SK-N-SH (cell line): ENCODE measurements at regions not wholly inside any gene's neighbourhood (a gene's known extent, or its start where the extent isn't known, plus 50 kb on each side); places are given as distances from the start of the nearest gene placed in this dataset.

ENCODE experiments used
- CTCF ChIA-PET: fragments of 300-600, 350-600 bp; formaldehyde crosslinking; extraction: SDS; loops from one replicate; lab custom pipeline; 2021; lab: Yijun Ruan, JAX
- POLR2A ChIA-PET: fragments of 350-600 bp; sonication (Branson Sonifier 250); formaldehyde crosslinking; extraction: SDS; loops from one replicate; lab custom pipeline; 2020; ENCODE audit warnings: antibody characterized with exemption, inconsistent platforms; lab: Yijun Ruan, JAX
- DNase-seq: peaks from one replicate; pipeline ENCODE4 v3.0.0; 2012
- H2AFZ ChIP-seq: fragments of 200-600 bp; sonication (generic); 2 replicates; pipeline ENCODE4 v1.8.1; 2016; ENCODE audit warnings: antibody characterized with exemption, mild to moderate bottlenecking, low read depth
- H3F3A ChIP-seq: fragments of 200-600 bp; sonication (generic); replicated peaks from 2 replicates; pipeline ENCODE3; 2016; ENCODE audit warnings: antibody characterized with exemption, mild to moderate bottlenecking; ENCODE audit not compliant: insufficient read depth
- H3K27ac ChIP-seq, 2 experiments: fragments of 200-500 bp in 1 of 2; fragments of 200-600 bp in 1 of 2; sonication (Bioruptor generic) in 1 of 2; sonication (generic), shearing (Covaris generic) in 1 of 2; 2 replicates each; pipeline versions ENCODE4 v1.5.1 to v1.6.1; 2014 to 2016; ENCODE audit warnings: low read depth in 2 of 2, inconsistent platforms in 1 of 2, low read length in 1 of 2, mild to moderate bottlenecking in 1 of 2, mixed read lengths in 1 of 2
- H3K27me3 ChIP-seq: fragments of 200-600 bp; sonication (generic), shearing (Covaris generic); 2 replicates; pipeline ENCODE4 v1.6.1; 2016; ENCODE audit warnings: mixed run types; ENCODE audit not compliant: insufficient read depth
- H3K36me3 ChIP-seq, 2 experiments: fragments of 200-500 bp in 1 of 2; fragments of 200-600 bp in 1 of 2; sonication (Bioruptor generic) in 1 of 2; sonication (generic) in 1 of 2; replicated peaks in 1 of 2; 2 replicates each; pipeline versions ENCODE3 to v1.5.1; 2014 to 2016; ENCODE audit warnings: low read length in 1 of 2, mild to moderate bottlenecking in 1 of 2; ENCODE audit not compliant: insufficient read depth in 2 of 2, control insufficient read depth in 1 of 2
- H3K4me1 ChIP-seq, 2 experiments: fragments of 200-500 bp in 1 of 2; fragments of 200-600 bp in 1 of 2; sonication (Bioruptor generic) in 1 of 2; sonication (generic), shearing (Covaris generic) in 1 of 2; 2 replicates each; pipeline versions ENCODE4 v1.5.1 to v1.6.1; 2014 to 2016; ENCODE audit warnings: low read depth in 1 of 2, low read length in 1 of 2, mixed run types in 1 of 2; ENCODE audit not compliant: insufficient read depth in 2 of 2, control insufficient read depth in 1 of 2
- H3K4me2 ChIP-seq: fragments of 200-600 bp; sonication (generic), shearing (Covaris generic); 2 replicates; pipeline ENCODE4 v1.6.1; 2017; ENCODE audit warnings: mixed run types
- H3K4me3 ChIP-seq, 2 experiments: fragments of 200-500 bp in 1 of 2; fragments of 200-600 bp in 1 of 2; sonication (Bioruptor generic) in 1 of 2; sonication (generic), shearing (Covaris generic) in 1 of 2; 2 replicates each; pipeline versions ENCODE4 v1.5.1 to v1.8.1; 2014 to 2016; ENCODE audit warnings: low read depth in 2 of 2, inconsistent platforms in 1 of 2, low read length in 1 of 2, mild to moderate bottlenecking in 1 of 2, mixed read lengths in 1 of 2, moderate library complexity in 1 of 2
- H3K79me2 ChIP-seq: fragments of 200-600 bp; sonication (generic); 2 replicates; pipeline ENCODE4 v1.8.1; 2017; ENCODE audit warnings: mild to moderate bottlenecking; ENCODE audit not compliant: insufficient read depth
- H3K9ac ChIP-seq: fragments of 200-600 bp; sonication (generic); 2 replicates; pipeline ENCODE4 v1.6.1; 2017; ENCODE audit warnings: mixed run types
- H3K9me2 ChIP-seq: fragments of 200-600 bp; sonication (generic); 2 replicates; pipeline ENCODE4 v1.6.1; 2017; ENCODE audit warnings: mixed run types
- H3K9me3 ChIP-seq: fragments of 200-600 bp; sonication (generic); 2 replicates; pipeline ENCODE4 v1.6.1; 2017; ENCODE audit warnings: mixed run types, mild to moderate bottlenecking, moderate library complexity
- H4K20me1 ChIP-seq: fragments of 200-600 bp; sonication (generic); 2 replicates; pipeline ENCODE4 v1.6.1; 2017; ENCODE audit warnings: mild to moderate bottlenecking, mixed run types; ENCODE audit not compliant: insufficient read depth
- CTCF ChIP-seq: fragments of 200-600 bp; sonication (generic); IDR thresholded peaks from 2 replicates; pipeline ENCODE4 v1.6.1; 2017; ENCODE audit warnings: antibody characterized with exemption, mild to moderate bottlenecking, moderate library complexity
- FOSL2 ChIP-seq: IDR thresholded peaks from 2 replicates; pipeline ENCODE4 v1.4.0; 2012; ENCODE audit warnings: low read depth, mild to moderate bottlenecking, moderate library complexity, borderline replicate concordance
- FOXJ3 ChIP-seq: sonication (generic); formaldehyde crosslinking; IDR thresholded peaks from 2 replicates; pipeline ENCODE4 v1.5.1; 2020; ENCODE audit warnings: mild to moderate bottlenecking, missing genetic modification reagents
- FOXM1 ChIP-seq: IDR thresholded peaks from 2 replicates; pipeline ENCODE4 v1.4.0; 2012; ENCODE audit warnings: low read depth, mild to moderate bottlenecking
- GABPA ChIP-seq: IDR thresholded peaks from 2 replicates; pipeline ENCODE4 v1.4.0; 2012; ENCODE audit warnings: low read depth, mild to moderate bottlenecking
- JUND ChIP-seq: IDR thresholded peaks from 2 replicates; pipeline ENCODE4 v1.4.0; 2012
- MEF2A ChIP-seq: IDR thresholded peaks from 2 replicates; pipeline ENCODE4 v1.4.0; 2012; ENCODE audit warnings: low read depth, borderline replicate concordance
- NFIC ChIP-seq: IDR thresholded peaks from 2 replicates; pipeline ENCODE4 v1.4.0; 2012; ENCODE audit warnings: borderline replicate concordance
- PBX3 ChIP-seq: IDR thresholded peaks from 2 replicates; pipeline ENCODE4; 2012
- RAD21 ChIP-seq: IDR thresholded peaks from 2 replicates; pipeline ENCODE4 v1.6.1; 2012; ENCODE audit warnings: mild to moderate bottlenecking, low read length
- TCF12 ChIP-seq: IDR thresholded peaks from 2 replicates; pipeline ENCODE4 v1.4.0; 2012
- TEAD4 ChIP-seq: IDR thresholded peaks from 2 replicates; pipeline ENCODE4 v1.4.0; 2012; ENCODE audit warnings: mild to moderate bottlenecking, borderline replicate concordance; ENCODE audit not compliant: insufficient read depth
- USF2 ChIP-seq: fragments of 150-350 bp; IDR thresholded peaks from 2 replicates; pipeline ENCODE4 v1.6.1; 2017; ENCODE audit warnings: antibody characterized with exemption, low read length, low read depth, borderline replicate concordance
- YY1 ChIP-seq: IDR thresholded peaks from 2 replicates; pipeline ENCODE4 v1.4.0; 2012; ENCODE audit warnings: low read depth, mild to moderate bottlenecking
- TF ChIP-seq, protein P1 (sequence below): IDR thresholded peaks from 2 replicates; pipeline ENCODE4 v1.6.1; 2012; ENCODE audit warnings: mild to moderate bottlenecking, low read depth, low read length, moderate library complexity
- TF ChIP-seq, protein P2 (sequence below): IDR thresholded peaks from 2 replicates; pipeline ENCODE4 v1.4.0; 2012; ENCODE audit warnings: low read depth, borderline replicate concordance
- TF ChIP-seq, protein P3 (sequence below): IDR thresholded peaks from 2 replicates; pipeline ENCODE4 v1.4.0; 2012; ENCODE audit warnings: low read depth
- TF ChIP-seq, protein P4 (sequence below): fragments of 150-350 bp; IDR thresholded peaks from 2 replicates; pipeline ENCODE4 v1.6.1; 2016; ENCODE audit warnings: mild to moderate bottlenecking, low read depth, low read length

DNA sequence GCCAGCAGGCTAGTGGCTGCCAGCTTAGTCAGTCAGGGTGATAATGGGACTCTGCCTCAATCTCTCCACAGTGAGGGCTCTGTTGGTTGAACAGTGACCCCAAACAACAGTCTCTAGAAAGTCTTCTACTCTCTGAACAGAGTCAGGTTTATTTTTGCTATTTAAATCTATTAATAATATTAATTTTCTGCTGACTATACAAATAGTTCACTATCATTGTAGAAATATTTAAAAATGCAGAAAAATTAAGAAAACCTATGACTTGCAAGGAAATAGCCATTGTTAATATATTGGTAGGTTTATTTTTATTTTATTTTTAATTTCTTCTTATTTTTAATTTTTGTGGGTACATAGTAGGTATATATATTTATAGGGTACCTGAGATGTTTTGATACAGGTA is 67.9 kb upstream of the AADAT start:
- POLR2A ChIA-PET, result no interaction called here

More for the DNA sequence above, 67.9 kb upstream of the AADAT start:
- no peak overlapping the region for H3K27ac ChIP-seq
- TF ChIP-seq RAD21 (no peak), FOXM1 (no peak), FOSL2 (no peak), YY1 (no peak), MEF2A (no peak), USF2 (no peak), FOXJ3 (CRISPR knock-in tag) (no peak), PBX3 (no peak), TCF12 (no peak), GABPA (no peak), CTCF (no peak), TEAD4 (no peak), JUND (no peak), NFIC (no peak)
- TF ChIP-seq, protein P1, sequence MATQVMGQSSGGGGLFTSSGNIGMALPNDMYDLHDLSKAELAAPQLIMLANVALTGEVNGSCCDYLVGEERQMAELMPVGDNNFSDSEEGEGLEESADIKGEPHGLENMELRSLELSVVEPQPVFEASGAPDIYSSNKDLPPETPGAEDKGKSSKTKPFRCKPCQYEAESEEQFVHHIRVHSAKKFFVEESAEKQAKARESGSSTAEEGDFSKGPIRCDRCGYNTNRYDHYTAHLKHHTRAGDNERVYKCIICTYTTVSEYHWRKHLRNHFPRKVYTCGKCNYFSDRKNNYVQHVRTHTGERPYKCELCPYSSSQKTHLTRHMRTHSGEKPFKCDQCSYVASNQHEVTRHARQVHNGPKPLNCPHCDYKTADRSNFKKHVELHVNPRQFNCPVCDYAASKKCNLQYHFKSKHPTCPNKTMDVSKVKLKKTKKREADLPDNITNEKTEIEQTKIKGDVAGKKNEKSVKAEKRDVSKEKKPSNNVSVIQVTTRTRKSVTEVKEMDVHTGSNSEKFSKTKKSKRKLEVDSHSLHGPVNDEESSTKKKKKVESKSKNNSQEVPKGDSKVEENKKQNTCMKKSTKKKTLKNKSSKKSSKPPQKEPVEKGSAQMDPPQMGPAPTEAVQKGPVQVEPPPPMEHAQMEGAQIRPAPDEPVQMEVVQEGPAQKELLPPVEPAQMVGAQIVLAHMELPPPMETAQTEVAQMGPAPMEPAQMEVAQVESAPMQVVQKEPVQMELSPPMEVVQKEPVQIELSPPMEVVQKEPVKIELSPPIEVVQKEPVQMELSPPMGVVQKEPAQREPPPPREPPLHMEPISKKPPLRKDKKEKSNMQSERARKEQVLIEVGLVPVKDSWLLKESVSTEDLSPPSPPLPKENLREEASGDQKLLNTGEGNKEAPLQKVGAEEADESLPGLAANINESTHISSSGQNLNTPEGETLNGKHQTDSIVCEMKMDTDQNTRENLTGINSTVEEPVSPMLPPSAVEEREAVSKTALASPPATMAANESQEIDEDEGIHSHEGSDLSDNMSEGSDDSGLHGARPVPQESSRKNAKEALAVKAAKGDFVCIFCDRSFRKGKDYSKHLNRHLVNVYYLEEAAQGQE, result no peak
- TF ChIP-seq, protein P2, sequence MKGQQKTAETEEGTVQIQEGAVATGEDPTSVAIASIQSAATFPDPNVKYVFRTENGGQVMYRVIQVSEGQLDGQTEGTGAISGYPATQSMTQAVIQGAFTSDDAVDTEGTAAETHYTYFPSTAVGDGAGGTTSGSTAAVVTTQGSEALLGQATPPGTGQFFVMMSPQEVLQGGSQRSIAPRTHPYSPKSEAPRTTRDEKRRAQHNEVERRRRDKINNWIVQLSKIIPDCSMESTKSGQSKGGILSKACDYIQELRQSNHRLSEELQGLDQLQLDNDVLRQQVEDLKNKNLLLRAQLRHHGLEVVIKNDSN, result no peak
- TF ChIP-seq, protein P3, sequence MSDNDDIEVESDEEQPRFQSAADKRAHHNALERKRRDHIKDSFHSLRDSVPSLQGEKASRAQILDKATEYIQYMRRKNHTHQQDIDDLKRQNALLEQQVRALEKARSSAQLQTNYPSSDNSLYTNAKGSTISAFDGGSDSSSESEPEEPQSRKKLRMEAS, result no peak
- TF ChIP-seq, protein P4, sequence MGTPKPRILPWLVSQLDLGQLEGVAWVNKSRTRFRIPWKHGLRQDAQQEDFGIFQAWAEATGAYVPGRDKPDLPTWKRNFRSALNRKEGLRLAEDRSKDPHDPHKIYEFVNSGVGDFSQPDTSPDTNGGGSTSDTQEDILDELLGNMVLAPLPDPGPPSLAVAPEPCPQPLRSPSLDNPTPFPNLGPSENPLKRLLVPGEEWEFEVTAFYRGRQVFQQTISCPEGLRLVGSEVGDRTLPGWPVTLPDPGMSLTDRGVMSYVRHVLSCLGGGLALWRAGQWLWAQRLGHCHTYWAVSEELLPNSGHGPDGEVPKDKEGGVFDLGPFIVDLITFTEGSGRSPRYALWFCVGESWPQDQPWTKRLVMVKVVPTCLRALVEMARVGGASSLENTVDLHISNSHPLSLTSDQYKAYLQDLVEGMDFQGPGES, result no peak
- TF ChIP-seq, all 33 proteins: peak for 0
- CTCF ChIA-PET, result no interaction called here
- Histone ChIP-seq H3K4me1 (no peaks in the 10 kb centered on the region), H3K79me2 (no peaks in the 10 kb centered on the region), H3K9me2 (no peaks in the 10 kb centered on the region), H3F3A (no peaks in the 10 kb centered on the region), H3K9me3 (no peaks in the 10 kb centered on the region), H2AFZ (no peak overlapping the region), H3K9ac (no peak overlapping the region), H3K36me3 (no peaks in the 10 kb centered on the region), H4K20me1 (no peaks in the 10 kb centered on the region), H3K4me3 (no peak overlapping the region), H3K27me3 (no peaks in the 10 kb centered on the region; the same call in 1 of the 2 replicates), H3K4me2 (no peak overlapping the region)
- DNase-seq, result no peak
